K562 (cell line): ENCODE measurements at regions not wholly inside any gene's neighbourhood (a gene's known extent, or its start where the extent isn't known, plus 50 kb on each side); places are given as distances from the start of the nearest gene placed in this dataset.

Experiments
- ATAC-seq: fragments of 200-7000 bp; cut with Tn5 transposase; 3 replicates; pipeline ENCODE4 v1.9.1; 2020; ENCODE audit warnings: moderate library complexity
- BruUV-seq: library from RNA; stranded (reverse); fragments of 400-500 nt; replicated peaks from 2 replicates; lab custom pipeline; 2021; lab: Mats Ljungman, UMichigan
- CTCF ChIA-PET: fragments of 300-600 bp; formaldehyde crosslinking; extraction: SDS; loops from one replicate; lab custom pipeline; 2021; ENCODE audit warnings: low intra/inter-chr PET ratio; lab: Yijun Ruan, JAX
- POLR2A ChIA-PET: fragments of 300-600, 350-650 bp; sonication (Branson Sonifier 250); formaldehyde crosslinking; extraction: SDS; loops from one replicate; lab custom pipeline; 2021; ENCODE audit warnings: antibody characterized with exemption, inconsistent platforms; lab: Yijun Ruan, JAX
- DNase-seq, 4 experiments: peaks; one replicate each; pipeline versions ENCODE4 v3.0.0 to v3.0.0-alpha.2; 2011 to 2018; ENCODE audit warnings: low spot score in 3 of 4, mixed read lengths in 3 of 4; ENCODE audit errors: extremely low read depth in 1 of 4
- FAIRE-seq: peaks from 2 replicates; lab custom pipeline; 2011; peaks lifted over from hg19 to GRCh38; lab: Jason Lieb, UNC
- H2AFZ ChIP-seq: 2 replicates; pipeline ENCODE4 v1.6.0; 2011; ENCODE audit warnings: low read depth, low read length, control low read depth, inconsistent platforms
- H3K27ac ChIP-seq: fragments of 200-600 bp; 3 replicates; pipeline ENCODE4 v1.8.0; 2011; ENCODE audit warnings: low read depth, mild to moderate bottlenecking, control low read depth, inconsistent platforms, low read length, moderate library complexity, mixed read lengths; ENCODE audit errors: extremely low read depth
- H3K27me3 ChIP-seq, 2 experiments: fragments of 300-600 bp in 1 of 2; 2 replicates in 1 of 2; 3 replicates in 1 of 2; pipeline versions ENCODE4 v1.6.0 to v1.8.0; 2011; ENCODE audit warnings: inconsistent platforms in 2 of 2, low read length in 2 of 2, mild to moderate bottlenecking in 1 of 2, mixed read lengths in 1 of 2, moderate library complexity in 1 of 2; ENCODE audit not compliant: control insufficient read depth in 2 of 2, insufficient read depth in 2 of 2
- H3K36me3 ChIP-seq: fragments of 300-600 bp; 3 replicates; pipeline ENCODE4 v1.8.0; 2011; ENCODE audit warnings: mild to moderate bottlenecking, low read length, inconsistent platforms; ENCODE audit not compliant: control insufficient read depth, insufficient read depth
- H3K4me1 ChIP-seq, 2 experiments: fragments of 200-600 bp in 1 of 2; replicated peaks in 1 of 2; 2 replicates in 1 of 2; 3 replicates in 1 of 2; pipeline versions ENCODE4 v1.5.1 to v1.8.0; 2011; ENCODE audit warnings: inconsistent platforms in 2 of 2, low read length in 2 of 2, mild to moderate bottlenecking in 1 of 2, mixed read lengths in 1 of 2, moderate library complexity in 1 of 2; ENCODE audit not compliant: control insufficient read depth in 2 of 2, insufficient read depth in 2 of 2
- H3K4me2 ChIP-seq: 2 replicates; pipeline ENCODE4 v1.6.1; 2011; ENCODE audit warnings: low read length, control low read depth, inconsistent platforms, mixed read lengths; ENCODE audit not compliant: insufficient read depth
- H3K4me3 ChIP-seq: fragments of 200-600 bp; sonication (generic), shearing (Covaris generic); 2 replicates; pipeline ENCODE4 v1.5.1; 2016; ENCODE audit warnings: control low read depth, inconsistent platforms
- H3K79me2 ChIP-seq: fragments of 200-600 bp; 3 replicates; pipeline ENCODE4 v1.8.0; 2011; ENCODE audit warnings: low read length, inconsistent platforms; ENCODE audit not compliant: control insufficient read depth, insufficient read depth
- H3K9ac ChIP-seq, 2 experiments: 2 replicates each; pipeline versions ENCODE4 v1.6.0 to v1.6.1; 2011; ENCODE audit warnings: low read depth in 2 of 2, low read length in 2 of 2, control low read depth in 1 of 2, inconsistent platforms in 1 of 2, mild to moderate bottlenecking in 1 of 2, mixed read lengths in 1 of 2; ENCODE audit not compliant: insufficient read depth in 1 of 2
- H3K9me1 ChIP-seq: one replicate; pipeline ENCODE4 v1.6.0; 2011; ENCODE audit warnings: inconsistent platforms, mild to moderate bottlenecking, low read length, moderate library complexity; ENCODE audit not compliant: control insufficient read depth, insufficient read depth
- H3K9me3 ChIP-seq: replicated peaks from 2 replicates; pipeline ENCODE4 v1.5.1; 2011; ENCODE audit warnings: low read depth, low read length, inconsistent platforms; ENCODE audit not compliant: control insufficient read depth, insufficient read depth
- H4K20me1 ChIP-seq: replicated peaks from 2 replicates; pipeline ENCODE4 v1.6.1; 2011; ENCODE audit warnings: low read length, inconsistent platforms, mixed read lengths; ENCODE audit not compliant: control insufficient read depth, insufficient read depth
- COPS2 ChIP-seq: fragments of 450-650 bp; conservative IDR thresholded peaks from 2 replicates; pipeline ENCODE4 v1.6.1; 2016; ENCODE audit warnings: mild to moderate bottlenecking, moderate library complexity
- PHF21A ChIP-seq: fragments of 450-650 bp; IDR thresholded peaks from 2 replicates; pipeline ENCODE4 v1.6.1; 2017; ENCODE audit warnings: low read depth, borderline replicate concordance
- SMAD1 ChIP-seq: fragments of 150-350 bp; IDR thresholded peaks from 2 replicates; pipeline ENCODE4 v1.6.1; 2014; ENCODE audit warnings: low read length, low read depth; ENCODE audit not compliant: partially characterized antibody
- SP2 ChIP-seq: IDR thresholded peaks from 2 replicates; pipeline ENCODE4 v1.6.1; 2011; ENCODE audit warnings: mild to moderate bottlenecking, low read depth, low read length, moderate library complexity; ENCODE audit not compliant: poor library complexity, severe bottlenecking; ENCODE audit errors: extremely low read depth
- TOE1 ChIP-seq, 2 experiments: fragments of 450-650 bp in 1 of 2; sonication (generic) in 1 of 2; formaldehyde crosslinking in 1 of 2; IDR thresholded peaks; 2 replicates each; pipeline versions ENCODE4 v1.7.1 to v1.8.0; 2016 to 2022; ENCODE audit warnings: borderline replicate concordance in 2 of 2, mild to moderate bottlenecking in 2 of 2, antibody characterized with exemption in 1 of 2, inconsistent platforms in 1 of 2, low read depth in 1 of 2, missing genetic modification reagents in 1 of 2, moderate library complexity in 1 of 2
- TRIM28 ChIP-seq: fragments of 450-650 bp; IDR thresholded peaks from 2 replicates; pipeline ENCODE4 v1.6.1; 2017
- ZNF239 ChIP-seq: fragments of 250-450 bp; sonication (Bioruptor Pico); IDR thresholded peaks from 2 replicates; pipeline ENCODE4 v1.4.0; 2020; ENCODE audit warnings: mild to moderate bottlenecking
- WGBS: fragments of 100-300 bp; shearing (Covaris generic); methylation state at CpG from one replicate; pipeline ENCODE4 v1.1.6; 2016; ENCODE audit warnings: low coverage, mixed read lengths; ENCODE audit not compliant: insufficient coverage; ENCODE audit errors: missing lambda C conversion rate; 5-methylcytosine and 5-hydroxymethylcytosine counted together
- in situ Hi-C: fragments of 300-500 bp; cut with MboI; formaldehyde crosslinking; loops from 4 replicates; pipeline ENCODE4 v1.15.0; 2018; ENCODE audit warnings: inconsistent platforms, mixed read lengths
- intact Hi-C: fragments of 100-400 bp; cut with micrococcal nuclease; formaldehyde crosslinking; loops from 2 replicates; pipeline ENCODE4 v1.14.2; 2022

DNA sequence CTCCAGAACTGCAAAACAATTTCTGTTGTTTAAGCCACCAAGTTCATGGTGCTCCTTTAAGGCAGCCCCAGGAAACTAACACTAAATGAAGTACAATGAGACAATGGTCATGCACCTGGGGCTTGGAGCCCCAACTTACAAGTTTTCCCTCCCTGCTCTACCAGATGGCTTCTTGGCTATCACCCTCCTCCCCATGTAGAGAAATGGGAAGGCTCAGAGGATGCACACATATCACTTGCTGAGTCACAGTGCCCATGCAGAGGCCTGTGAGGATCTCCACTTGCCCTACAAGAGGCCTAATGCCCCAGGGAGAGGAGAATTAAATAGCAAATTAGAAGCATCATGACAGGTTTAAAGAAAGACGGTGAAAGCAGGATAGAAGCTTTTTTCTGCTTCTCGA lies 270.9 kb downstream of the TTC32 start:
- 0% methylated on average over 2 of the region's 2 CpGs for WGBS
- Histone ChIP-seq H3K9me3 (no peaks in the 10 kb centered on the region), H3K36me3 (no peaks in the 10 kb centered on the region), H3K79me2 (no peaks in the 10 kb centered on the region), H2AFZ (no peak overlapping the region), H3K4me2 (no peak overlapping the region), H3K9ac (no peak overlapping the region), H4K20me1 (no peaks in the 10 kb centered on the region), H3K9me1 (no peaks in the 10 kb centered on the region), H3K27ac (no peak overlapping the region), H3K27me3 (no peaks in the 10 kb centered on the region), H3K4me3 (no peak overlapping the region), H3K4me1 (no peaks in the 10 kb centered on the region)
- CTCF ChIA-PET: no interaction called here
- in situ Hi-C loops: no loop called here
- TF ChIP-seq COPS2: no peak
- POLR2A ChIA-PET: no interaction called here
- FAIRE-seq: no peak
- no peak for ATAC-seq
- no peak for DNase-seq
- intact Hi-C loops: no loop called here
- BruUV-seq: no TSS peak

DNA sequence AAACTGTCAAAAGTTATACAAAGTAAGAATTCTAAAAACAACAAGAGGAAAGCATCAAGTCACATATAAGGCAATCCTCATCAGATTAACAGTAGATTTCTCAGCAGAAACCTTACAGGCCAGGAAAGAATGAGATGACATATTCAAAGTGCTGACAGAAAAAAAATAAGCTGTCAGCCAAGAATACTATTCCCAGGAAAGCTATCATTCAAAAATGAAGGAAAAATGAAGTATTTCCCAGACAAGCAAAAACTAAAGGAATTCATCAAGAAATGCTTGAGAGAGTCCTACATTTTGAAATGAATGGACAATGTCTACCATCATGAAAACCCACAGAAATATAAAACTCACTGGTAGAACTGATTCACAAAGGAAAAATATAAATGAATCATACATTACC lies 268.9 kb upstream of the OSR1 start:
- H3K9ac ChIP-seq: no peak overlapping the region
- H3K36me3 ChIP-seq: no peaks in the 10 kb centered on the region
- ATAC-seq: no peak
- H3K79me2 ChIP-seq: no peaks in the 10 kb centered on the region
- H3K27ac ChIP-seq: no peak overlapping the region
- in situ Hi-C loops (no loop called here), intact Hi-C loops (no loop called here)
- FAIRE-seq: no peak
- no peaks in the 10 kb centered on the region for H3K27me3 ChIP-seq
- ChIA-PET POLR2A (no interaction called here), CTCF (no interaction called here)
- no peak overlapping the region for H2AFZ ChIP-seq
- H3K4me1 ChIP-seq: no peaks in the 10 kb centered on the region
- no TSS peak for BruUV-seq
- no peak for DNase-seq
- H3K9me3 ChIP-seq: no peaks in the 10 kb centered on the region
- H3K4me2 ChIP-seq: no peak overlapping the region
- no peaks in the 10 kb centered on the region for H3K9me1 ChIP-seq
- TF ChIP-seq PHF21A (no peak), ZNF239 (CRISPR knock-in tag) (no peak), SP2 (no peak), SMAD1 (no peak), TOE1 (IDR thresholded peaks at IDR 0.05; ENCODE audit: borderline replicate concordance) (no peak), TOE1 (CRISPR knock-in tag; IDR thresholded peaks at IDR 0.05; ENCODE audit: borderline replicate concordance, low read depth) (no peak), TRIM28 (no peak)
- no peaks in the 10 kb centered on the region for H4K20me1 ChIP-seq
- no peak overlapping the region for H3K4me3 ChIP-seq
